Hepatocyte (in vitro differentiated cells): ENCODE measurements at regions not wholly inside any gene's neighbourhood (a gene's known extent, or its start where the extent isn't known, plus 50 kb on each side); places are given as distances from the start of the nearest gene placed in this dataset.

Experiments used
- CTCF ChIP-seq: fragments of 200-600 bp; sonication (generic); IDR thresholded peaks from 2 replicates; pipeline ENCODE4 v1.5.1; 2016; ENCODE audit warnings: antibody characterized with exemption, mild to moderate bottlenecking; ENCODE audit not compliant: poor library complexity
- EZH2 ChIP-seq: fragments of 200-600 bp; sonication (generic); IDR thresholded peaks from 2 replicates; pipeline ENCODE4 v1.6.1; 2016; ENCODE audit warnings: antibody characterized with exemption, mild to moderate bottlenecking, borderline replicate concordance
- EZH2phosphoT487 ChIP-seq: fragments of 200-600 bp; sonication (generic); IDR thresholded peaks from one replicate; pipeline ENCODE4 v1.6.1; 2018; ENCODE audit warnings: antibody characterized with exemption, mild to moderate bottlenecking, low read depth, moderate library complexity; ENCODE audit not compliant: unreplicated experiment, severe bottlenecking

GRCh38 chr12:19909418-19909817 lies 458.9 kb upstream of the PDE3A start:
- no peak for TF ChIP-seq CTCF
- TF ChIP-seq EZH2: no peak
- TF ChIP-seq EZH2phosphoT487: no peak
